HG03521 (cell line): ENCODE measurements at regions not wholly inside any gene's neighbourhood (a gene's known extent, or its start where the extent isn't known, plus 50 kb on each side); places are given as distances from the start of the nearest gene placed in this dataset.
A peak's percentile ranks its signal among the peaks of the same experiment; 100 is the strongest.

ENCODE experiments used
- ATAC-seq: cut with Tn5 transposase; IDR thresholded peaks from one replicate; pipeline ENCODE4 v1.9.1; 2021; ENCODE audit warnings: mild to moderate bottlenecking, moderate library complexity; ENCODE audit not compliant: unreplicated experiment

DNA sequence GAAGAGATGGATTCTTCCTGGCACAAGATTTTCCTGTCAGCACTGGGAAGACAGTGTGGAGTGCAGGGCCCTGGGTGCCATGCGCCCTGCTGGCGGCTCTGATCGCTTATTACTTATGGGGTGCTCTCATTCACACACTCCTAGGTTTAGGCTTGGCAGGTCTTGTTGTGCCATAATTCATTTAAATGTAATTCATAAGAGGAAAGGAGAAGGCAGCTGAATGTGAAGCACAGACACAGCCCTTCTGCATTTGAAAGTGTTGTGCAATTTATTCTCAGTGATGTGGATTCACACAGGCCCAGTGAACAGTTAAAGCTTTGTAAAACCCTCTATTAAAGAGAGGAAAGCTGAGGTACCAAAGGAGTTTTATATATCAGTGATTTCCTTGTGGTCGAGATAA lies 249.7 kb downstream of the C4orf33 start:
- ATAC-seq: no peak

DNA sequence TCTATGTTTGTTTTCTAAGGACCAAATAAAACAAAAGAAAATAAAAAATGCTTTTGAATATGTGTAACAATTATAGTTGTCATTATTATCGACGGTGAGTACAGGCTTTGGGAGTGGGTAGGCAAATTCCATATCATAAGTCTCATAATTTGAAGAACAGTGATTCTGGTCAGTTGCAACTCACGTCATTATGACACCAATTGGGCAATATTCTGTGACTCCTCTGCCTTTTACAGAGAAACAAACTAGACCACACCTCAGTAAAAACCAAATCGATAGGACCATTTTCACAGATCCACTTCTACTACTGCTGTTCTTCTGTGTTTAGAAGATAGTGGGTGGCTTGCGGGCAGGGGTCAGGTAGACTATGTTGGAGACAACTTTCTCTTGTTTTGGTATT lies 250.1 kb downstream of the C4orf33 start:
- ATAC-seq: no peak

DNA sequence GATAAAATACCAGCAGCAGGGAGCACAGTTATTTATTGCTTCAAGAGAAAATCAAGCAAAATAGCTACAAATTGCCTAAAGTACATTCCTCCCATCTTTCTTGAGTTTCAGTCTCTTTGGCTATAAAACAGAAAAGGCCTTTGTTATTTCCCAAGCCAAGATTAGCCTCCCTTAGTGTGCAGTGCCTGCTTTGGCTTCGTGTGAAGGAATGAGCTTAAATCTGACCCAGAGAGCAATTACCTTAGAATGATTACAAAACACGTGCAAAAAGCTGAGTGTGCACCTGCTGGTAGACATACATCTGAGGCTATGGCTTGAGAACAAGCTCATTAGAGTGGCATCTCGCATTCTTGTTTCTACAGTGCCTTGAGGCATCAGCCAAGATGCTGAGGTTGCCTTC lies 250.8 kb downstream of the C4orf33 start:
- no peak for ATAC-seq

DNA sequence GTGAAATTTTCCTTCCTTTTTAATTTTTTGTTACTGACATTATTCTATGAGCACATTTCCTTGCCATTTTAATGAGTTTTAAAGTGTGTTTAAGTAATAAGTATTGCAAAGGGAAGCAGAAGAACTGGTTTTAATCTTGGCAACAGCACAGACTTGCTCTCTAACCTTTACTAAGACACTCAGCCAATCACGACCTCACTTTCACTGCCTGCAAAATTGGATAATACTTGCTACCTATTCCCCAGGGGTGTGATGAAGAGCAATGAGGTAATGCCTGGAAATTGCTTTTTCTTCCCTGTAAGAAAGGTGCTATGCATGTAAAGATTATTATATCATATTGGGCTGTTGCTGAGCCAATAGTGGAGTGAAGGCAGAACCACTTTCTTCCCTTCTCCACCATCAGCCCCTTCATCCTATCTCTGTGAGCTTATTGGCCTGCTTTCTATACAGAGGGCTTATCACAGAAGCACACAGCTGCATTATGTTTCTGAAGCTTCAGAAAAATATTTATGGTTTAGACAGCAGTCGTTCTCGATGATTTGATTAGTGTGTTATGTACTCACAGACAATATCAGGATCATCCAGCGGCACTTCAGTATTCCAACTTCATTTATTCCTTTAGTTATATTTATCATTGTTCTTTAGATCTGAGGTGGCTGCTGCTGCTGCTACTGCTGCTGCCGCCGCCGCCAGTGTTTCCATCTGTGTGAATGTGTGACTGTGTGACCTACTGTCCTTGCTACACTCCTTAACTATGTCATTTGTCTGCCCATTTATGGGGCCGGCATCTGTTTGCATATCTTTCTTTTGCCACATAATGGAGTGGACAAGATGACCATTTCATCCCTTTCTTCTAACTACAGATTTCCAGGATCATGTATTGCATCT lies 255.1 kb downstream of the C4orf33 start:
- no peak for ATAC-seq

DNA sequence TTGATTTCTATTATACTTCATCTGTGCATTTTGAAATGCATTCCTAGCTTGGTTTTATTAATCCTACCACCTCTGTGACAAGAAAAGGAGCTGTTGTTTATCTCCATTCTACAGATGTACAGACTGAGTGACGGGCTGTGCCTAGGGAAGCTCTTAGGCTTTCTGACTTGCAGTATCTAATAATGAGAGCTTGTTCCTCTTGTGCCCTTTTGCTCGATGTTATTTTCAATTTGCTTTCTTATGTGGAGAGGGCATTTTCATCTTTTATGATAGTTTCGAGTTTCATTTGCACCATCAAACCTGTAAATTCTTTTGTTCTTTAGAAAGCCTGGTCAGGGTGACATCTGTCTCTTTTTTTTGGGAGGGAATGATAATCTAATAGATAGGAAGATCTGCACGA lies 256.5 kb downstream of the C4orf33 start:
- ATAC-seq: no peak

DNA sequence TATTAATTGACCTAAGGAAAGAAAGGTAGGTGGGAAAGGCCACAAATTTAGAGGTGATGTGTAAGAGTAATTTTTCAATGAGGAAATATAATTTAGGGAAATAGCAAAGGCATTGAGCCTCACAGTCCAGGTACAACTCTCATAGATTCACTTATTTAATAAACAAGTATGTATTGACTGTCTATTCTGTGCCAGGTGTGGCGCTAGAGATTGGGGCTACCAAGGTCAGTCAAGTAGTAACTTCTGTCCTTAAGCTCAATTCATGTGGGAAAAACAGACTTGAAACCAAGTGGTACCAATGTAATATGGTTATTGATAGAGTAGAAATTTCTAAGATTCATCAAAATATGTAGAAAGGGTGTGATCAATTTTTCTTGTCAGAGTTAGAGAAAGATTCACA lies 257.5 kb downstream of the C4orf33 start:
- no peak for ATAC-seq

DNA sequence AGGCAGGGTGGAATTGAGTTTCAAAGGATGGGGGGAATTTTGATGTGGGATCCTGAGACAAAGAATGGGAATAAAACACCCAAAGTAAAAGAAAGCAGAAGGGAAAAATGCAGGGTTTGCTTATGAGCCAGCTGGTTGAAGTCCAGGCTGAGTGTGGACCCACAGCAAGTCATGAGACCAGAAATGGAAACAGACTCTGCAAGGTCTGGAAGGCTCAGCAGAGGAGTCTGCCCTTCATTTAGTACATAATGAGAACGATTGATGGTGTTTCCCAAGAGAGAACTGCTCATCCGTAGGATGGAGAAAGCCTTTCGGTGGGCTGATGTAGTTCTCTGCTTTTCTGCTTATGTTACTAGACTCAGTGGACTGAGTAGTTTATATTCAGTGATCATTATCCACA lies 259.1 kb downstream of the C4orf33 start:
- ATAC-seq: no peak

DNA sequence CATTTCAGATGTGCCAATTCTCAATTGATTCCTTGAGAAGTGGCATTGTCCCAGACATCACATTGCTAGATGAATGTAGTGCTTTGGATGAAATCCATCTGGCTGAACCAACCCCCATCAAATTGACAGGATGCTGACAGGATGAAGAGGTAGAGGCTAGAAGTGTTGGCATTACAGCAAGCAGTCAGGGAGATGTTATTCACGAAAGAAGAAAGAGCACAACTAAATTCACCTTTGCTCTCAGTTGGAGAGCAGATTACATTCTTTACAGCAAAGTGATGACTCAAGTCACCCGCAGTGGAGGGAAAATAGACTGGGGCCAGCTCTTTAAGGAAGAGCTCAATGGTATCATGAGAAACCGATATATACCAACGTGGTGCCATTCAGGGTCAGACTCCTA lies 259.6 kb downstream of the C4orf33 start:
- ATAC-seq: no peak

DNA sequence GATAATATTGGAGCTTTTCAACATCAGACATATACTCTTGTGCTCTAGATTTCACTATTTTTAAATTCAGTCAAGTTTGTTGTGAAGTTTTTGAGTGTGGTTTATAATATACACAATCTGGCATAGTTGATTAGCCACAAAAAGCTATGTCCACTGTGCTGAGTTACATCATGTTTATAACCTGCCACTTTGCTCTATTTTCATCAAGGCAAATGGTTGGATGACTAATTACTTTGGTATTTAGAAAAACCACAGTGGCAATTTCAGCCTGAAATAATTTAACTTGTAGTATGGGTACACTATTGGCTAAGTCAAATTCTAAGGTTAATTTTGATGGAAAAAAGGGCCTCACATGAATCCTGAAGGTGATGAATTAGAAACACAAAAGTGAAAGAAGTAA lies 262.6 kb downstream of the C4orf33 start:
- ATAC-seq: no peak

DNA sequence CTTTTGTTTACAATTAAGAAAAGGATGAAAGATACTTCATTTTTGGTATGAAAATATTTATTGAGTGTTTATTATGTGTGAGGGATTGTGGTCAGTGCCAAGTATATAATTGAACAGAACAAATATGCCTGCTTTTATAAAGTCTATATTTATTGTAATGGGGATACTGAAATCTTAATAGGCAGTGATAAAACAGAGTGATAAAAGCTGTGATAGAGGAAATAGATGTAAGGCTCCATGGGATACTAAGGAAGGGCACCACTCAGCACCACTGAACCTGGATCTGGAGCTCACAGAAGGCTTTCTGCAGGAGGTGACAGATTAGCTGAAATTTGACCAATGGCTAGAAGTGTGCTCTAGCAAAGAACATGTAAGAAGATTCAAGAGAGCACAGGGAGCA lies 263.5 kb downstream of the C4orf33 start:
- no peak for ATAC-seq

DNA sequence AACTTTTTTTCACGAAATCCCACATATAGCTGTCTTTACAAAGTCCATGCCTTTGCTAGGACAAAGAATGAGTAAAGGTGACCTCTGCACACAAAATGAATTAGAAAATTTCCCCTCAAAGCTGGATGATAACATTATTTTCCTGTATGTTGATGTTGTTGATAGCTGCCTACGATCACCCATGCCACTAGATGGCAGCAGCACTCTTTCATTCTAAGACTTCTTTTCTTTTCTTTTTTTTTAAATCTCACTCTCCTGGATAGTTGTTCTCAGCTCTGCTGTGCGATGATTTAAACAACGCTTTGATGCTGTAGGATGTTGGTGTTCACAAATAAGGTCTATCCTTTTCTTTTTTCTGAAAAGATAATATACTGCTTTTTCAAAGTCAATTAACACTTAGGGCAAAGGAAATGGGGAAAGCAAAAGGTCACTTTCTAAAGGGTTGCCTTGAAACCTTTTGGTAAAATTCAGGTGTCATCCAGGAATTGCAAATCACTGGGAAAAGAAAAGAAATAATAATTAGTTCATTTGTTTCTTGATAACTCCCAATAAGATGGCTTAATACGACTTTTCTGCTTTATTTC lies 266.8 kb downstream of the C4orf33 start:
- peak; percentile 83 for ATAC-seq

DNA sequence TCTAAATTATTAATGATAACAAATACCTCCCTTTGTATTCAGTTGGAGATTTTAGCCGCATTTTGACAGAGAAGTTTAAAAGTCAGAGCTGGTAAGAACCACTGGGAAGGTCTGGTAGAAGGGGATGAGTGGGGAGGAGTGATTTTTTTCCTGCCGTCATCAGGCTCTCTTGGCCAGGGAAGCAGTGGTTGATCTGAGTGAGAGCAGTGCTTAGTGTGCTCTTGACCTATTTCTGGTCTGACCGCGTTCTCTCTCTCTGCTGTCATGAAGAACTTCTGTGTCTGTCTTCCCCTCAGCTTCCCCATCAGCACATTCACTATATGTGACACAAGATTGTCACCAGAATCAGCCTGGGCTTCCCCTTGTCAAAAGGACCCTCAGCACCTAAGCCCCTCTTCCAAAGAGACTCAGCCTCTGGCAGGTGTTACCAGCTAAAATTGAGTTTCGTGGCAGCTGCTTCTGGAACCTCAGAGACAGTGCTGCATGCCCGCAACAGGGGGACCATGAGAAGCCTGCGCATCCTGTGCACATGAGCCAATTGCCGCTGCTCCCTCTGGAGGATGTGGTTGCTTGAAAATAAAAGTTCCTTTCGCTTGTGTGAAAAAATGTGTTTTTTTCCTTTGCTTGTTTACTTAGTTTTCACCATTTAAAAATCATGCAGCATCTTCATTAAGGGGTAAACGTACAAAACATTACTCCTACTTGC lies 268.9 kb downstream of the C4orf33 start:
- ATAC-seq: no peak

DNA sequence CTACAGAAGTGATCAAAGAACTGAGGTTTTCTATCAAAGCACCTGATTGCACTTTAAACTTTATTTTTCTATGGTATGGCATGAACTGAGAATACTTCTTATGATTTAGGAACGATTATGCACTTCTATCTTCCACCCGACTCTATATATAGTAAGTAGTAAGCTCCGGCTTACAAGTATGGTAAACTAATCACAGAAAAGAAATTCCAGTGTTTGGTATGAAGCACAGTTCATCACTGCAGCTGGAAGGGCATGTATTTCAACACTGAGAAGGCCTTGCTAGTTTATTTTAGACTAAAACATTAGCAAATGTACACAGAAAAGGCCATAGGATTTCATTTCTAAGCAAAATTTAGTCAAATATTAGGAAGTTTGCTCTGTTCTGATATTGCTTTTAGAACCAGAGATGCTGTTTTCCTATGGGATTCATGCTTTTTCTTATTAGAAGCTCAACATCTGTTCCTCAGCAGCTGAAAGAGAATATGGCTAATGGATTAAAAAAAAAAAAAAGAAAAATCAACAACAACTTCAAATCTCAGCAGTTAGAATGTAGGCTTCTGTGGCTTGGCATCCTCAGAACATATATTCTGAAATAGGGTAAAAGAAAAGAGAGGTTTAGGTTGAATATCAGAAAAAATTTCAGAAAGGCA lies 273.5 kb downstream of the C4orf33 start:
- no peak for ATAC-seq

DNA sequence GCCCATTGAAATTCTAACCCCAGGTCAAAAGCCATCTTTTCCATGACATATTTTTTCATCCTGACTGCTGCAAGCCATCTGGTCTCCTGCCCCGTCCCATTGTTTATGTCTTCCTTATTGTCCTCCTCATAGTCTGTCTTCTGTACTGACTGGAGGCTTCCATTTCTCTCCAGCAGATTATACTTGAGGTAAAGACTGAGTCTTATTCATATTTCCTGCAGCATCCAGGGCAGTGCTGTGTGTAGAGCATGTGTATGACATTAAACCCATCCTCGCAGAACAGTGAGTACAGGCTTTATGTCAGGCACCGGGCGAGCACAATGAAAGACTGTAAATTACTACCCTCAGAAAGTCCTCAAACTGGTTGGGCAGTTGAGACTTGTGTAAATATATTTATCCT lies 275.1 kb downstream of the C4orf33 start:
- no peak for ATAC-seq

DNA sequence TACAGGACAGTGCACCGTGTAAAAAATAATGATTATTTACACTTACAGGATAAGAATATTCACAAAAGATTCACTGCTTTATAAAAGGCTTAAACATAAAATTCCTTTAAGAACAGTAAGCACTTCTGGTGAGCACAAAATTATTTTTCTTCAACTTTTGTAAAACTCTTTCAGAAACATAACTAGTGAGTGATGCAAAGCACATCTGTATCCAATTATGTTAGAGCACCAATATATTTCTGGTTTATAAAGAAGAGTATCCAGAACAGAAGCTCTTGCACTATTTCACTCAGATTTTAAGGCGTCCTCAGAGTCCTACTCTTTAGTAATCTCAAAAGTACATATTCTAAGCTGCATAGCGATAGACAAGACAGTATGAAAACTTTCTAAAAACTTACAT lies 276.0 kb downstream of the C4orf33 start:
- ATAC-seq: no peak

DNA sequence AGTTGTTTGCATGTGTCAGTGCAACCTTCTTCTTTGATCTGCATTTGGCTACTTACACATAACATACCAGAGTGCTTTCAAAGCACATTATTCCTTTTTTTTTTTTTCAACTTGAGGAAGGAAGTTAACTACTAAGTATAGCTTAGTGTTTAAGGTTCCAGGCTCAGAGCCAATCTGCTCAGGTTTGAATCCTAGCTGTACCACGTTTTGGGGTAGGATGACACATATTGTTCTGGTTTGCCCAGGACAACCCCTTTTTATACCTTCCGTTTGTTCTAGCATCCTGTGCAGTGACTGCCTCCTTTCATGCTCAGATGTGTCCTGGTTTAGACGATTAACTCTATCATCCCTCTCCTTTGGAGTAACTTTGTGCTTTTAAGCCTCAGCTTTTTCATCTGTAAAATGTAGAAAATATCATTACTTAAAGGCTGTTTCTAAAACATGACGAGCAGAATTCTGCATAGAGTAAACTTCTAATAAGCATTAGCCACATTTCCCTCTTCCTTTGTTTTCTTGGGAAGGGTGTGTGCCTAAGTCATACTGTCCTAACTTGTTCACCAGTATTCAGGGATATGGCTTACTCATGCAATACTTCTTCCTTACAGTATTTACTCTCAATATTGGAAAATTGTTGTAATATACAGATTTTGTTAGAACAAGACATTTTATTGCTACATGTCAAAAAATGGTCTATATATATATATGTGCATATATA lies 281.3 kb downstream of the C4orf33 start:
- ATAC-seq: no peak

DNA sequence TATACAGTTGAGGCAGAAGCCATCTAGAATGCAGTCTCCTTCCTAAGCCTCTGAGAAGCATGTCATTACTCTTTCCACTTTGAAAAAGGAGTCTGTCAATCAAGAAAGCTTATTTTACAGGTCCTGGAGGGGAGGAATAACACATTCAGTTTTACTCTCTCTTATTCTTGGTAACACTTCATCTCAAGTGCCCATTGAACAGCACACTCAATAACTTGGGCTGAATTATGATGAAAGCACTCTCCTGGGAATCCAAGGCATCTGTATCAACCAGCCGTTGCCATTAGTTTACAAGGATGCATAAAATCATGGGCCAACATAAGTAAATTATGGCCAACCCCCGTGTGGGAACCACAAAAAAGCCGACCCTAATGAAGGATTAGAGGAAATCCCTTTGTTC lies 282.4 kb downstream of the C4orf33 start:
- no peak for ATAC-seq

DNA sequence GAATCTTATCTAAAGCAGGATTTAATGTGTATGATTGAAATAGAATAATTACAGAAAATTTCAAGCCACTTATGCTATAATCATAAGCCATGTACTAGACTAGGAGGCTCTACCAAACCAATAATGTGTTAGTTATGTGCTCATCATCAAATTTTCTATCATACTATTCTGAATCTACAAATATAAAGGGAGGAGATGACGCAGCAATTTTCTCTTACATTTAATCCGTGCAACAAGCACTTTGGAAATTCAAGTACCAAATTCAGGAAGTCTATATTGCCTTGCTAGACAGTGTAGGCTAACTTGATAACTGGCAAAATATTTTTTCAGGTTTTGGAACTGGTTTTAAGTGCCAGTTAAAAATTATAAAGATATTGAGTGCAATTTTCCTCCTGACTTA lies 283.5 kb downstream of the C4orf33 start:
- ATAC-seq: no peak

DNA sequence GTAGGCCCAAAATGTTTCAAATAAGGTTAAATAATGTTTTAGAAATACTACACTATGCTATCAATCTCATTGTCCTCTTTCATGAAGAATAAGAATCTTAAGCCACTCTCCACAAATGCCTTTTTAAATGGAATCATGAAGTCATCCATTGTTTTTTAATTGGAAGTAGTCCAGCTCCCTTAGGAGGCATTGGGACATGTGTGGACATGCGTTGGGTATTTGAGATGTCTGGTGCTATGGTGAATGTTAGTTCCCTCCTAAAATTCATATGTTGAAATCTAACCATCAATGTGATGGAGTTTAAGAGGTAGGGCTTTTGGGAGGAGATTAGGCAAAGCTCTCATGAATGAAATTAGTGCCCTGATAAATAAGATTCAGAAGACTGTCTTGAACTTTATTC lies 289.0 kb downstream of the C4orf33 start:
- ATAC-seq: no peak

DNA sequence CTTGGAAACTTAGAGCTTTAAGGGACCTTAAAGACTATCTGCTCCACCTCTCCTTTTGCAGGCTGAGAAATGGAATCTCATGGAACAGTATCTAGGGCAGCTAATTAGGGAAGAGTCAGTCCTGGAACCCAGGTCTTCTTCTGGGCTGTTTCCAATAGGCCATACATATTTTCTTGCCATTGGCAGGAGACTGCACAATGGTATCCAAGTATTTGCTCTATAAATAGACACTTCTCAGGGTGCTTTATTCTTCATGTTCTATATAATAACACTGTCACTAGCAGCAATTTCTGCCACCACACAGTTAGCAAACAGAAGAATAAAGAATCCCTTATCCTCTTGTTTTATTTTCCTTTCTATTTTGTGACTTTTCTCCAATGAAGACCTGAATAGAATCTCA lies 291.7 kb downstream of the C4orf33 start:
- no peak for ATAC-seq

DNA sequence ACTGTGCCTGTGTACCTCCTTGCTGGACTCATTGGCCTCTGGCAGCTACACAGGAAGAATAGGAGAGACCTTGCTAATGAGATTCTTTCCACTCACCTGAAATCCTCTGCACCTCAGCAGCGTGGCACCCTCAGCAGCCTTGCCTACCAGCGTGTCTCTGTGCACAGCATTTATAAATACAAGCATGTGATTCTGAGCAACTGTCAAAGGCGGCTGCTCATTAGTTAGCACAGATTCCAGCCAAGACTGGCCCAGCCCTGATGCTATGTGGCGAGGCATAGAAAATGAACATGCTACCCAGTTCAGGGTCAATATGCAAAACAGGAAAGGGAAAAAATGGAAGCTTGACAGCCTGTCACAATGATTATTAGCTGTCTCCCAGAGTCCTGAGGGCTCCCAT lies 298.0 kb downstream of the C4orf33 start:
- ATAC-seq: no peak
